RWPE2 (cell line): ENCODE measurements at regions not wholly inside any gene's neighbourhood (a gene's known extent, or its start where the extent isn't known, plus 50 kb on each side); places are given as distances from the start of the nearest gene placed in this dataset.

Source experiments
- ATAC-seq: fragments of 200-7000 bp; cut with Tn5 transposase; 3 replicates; pipeline ENCODE4 v1.9.1; 2021; ENCODE audit warnings: low read depth
- DNase-seq: peaks from one replicate; pipeline ENCODE4 v3.0.0-alpha.2; 2020; ENCODE audit warnings: low spot score
- H3K27ac ChIP-seq: fragments of 450-650 bp; 2 replicates; pipeline ENCODE4 v1.5.1; 2017; ENCODE audit warnings: mild to moderate bottlenecking; ENCODE audit not compliant: poor library complexity, severe bottlenecking
- H3K27me3 ChIP-seq: fragments of 250-450 bp; sonication (Bioruptor Pico); 2 replicates; pipeline ENCODE4 v1.5.1; 2021; ENCODE audit warnings: mild to moderate bottlenecking, moderate library complexity; ENCODE audit not compliant: insufficient read depth, poor library complexity, severe bottlenecking
- H3K36me3 ChIP-seq: fragments of 250-450 bp; sonication (Bioruptor Pico); 2 replicates; pipeline ENCODE4 v1.5.1; 2020; ENCODE audit warnings: low read depth, mild to moderate bottlenecking, moderate library complexity
- H3K4me1 ChIP-seq: fragments of 250-450 bp; sonication (Bioruptor Pico); 2 replicates; pipeline ENCODE4 v1.5.1; 2021; ENCODE audit warnings: mild to moderate bottlenecking, moderate library complexity; ENCODE audit not compliant: insufficient read depth, poor library complexity, severe bottlenecking
- H3K4me3 ChIP-seq: fragments of 250-450 bp; sonication (Bioruptor Pico); 2 replicates; pipeline ENCODE4 v1.5.1; 2021; ENCODE audit warnings: mild to moderate bottlenecking, moderate library complexity; ENCODE audit not compliant: severe bottlenecking
- H3K9me3 ChIP-seq: fragments of 250-450 bp; sonication (Bioruptor Pico); 2 replicates; pipeline ENCODE4 v1.5.1; 2021; ENCODE audit warnings: mild to moderate bottlenecking, moderate library complexity; ENCODE audit not compliant: severe bottlenecking
- TF ChIP-seq, protein P1 (sequence below): fragments of 450-650 bp; IDR thresholded peaks from one replicate; pipeline ENCODE4 v1.5.1; 2017; ENCODE audit warnings: mild to moderate bottlenecking, moderate library complexity; ENCODE audit not compliant: poor library complexity, severe bottlenecking

DNA sequence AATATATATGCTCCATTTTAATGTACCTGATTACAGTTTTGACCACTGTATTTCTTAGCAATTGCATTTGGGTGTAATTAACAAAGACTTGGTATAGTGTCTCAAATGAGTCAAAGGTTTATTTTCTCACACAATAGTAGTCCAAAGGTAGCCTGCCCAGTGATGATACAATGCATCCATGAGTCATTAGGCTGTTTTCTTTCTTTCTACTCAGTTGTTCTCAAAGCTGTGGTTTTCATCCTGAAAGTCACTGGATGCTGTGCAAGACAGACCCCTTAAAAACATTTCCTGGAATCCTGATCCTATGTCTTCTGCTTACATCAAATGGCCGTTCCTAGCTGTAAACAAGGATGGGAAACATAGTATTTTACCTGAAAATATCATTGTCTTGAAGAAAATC lies 651.2 kb upstream of the MIR17HG start:
- no peak overlapping the region for H3K27ac ChIP-seq
- DNase-seq, result no peak
- H3K36me3 ChIP-seq, result no peaks in the 10 kb centered on the region
- ATAC-seq, result peak; percentile 91
- H3K9me3 ChIP-seq, result no peaks in the 10 kb centered on the region
- no peak overlapping the region for H3K4me3 ChIP-seq
- no peaks in the 10 kb centered on the region for H3K27me3 ChIP-seq
- peaks cover 8% of the 10 kb centered on the region for H3K4me1 ChIP-seq
- TF ChIP-seq, protein P1, sequence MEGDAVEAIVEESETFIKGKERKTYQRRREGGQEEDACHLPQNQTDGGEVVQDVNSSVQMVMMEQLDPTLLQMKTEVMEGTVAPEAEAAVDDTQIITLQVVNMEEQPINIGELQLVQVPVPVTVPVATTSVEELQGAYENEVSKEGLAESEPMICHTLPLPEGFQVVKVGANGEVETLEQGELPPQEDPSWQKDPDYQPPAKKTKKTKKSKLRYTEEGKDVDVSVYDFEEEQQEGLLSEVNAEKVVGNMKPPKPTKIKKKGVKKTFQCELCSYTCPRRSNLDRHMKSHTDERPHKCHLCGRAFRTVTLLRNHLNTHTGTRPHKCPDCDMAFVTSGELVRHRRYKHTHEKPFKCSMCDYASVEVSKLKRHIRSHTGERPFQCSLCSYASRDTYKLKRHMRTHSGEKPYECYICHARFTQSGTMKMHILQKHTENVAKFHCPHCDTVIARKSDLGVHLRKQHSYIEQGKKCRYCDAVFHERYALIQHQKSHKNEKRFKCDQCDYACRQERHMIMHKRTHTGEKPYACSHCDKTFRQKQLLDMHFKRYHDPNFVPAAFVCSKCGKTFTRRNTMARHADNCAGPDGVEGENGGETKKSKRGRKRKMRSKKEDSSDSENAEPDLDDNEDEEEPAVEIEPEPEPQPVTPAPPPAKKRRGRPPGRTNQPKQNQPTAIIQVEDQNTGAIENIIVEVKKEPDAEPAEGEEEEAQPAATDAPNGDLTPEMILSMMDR, result no peak

GRCh38 chr13:90696656-90697055 lies 650.8 kb upstream of the MIR17HG start:
- no peaks in the 10 kb centered on the region for H3K36me3 ChIP-seq
- no peak overlapping the region for H3K4me3 ChIP-seq
- ATAC-seq (peak; percentile 56), DNase-seq (no peak)
- H3K27me3 ChIP-seq, result no peaks in the 10 kb centered on the region
- no peak overlapping the region for H3K27ac ChIP-seq
- H3K9me3 ChIP-seq, result no peaks in the 10 kb centered on the region
- TF ChIP-seq, protein P1, result no peak
- peaks cover 8% of the 10 kb centered on the region for H3K4me1 ChIP-seq

DNA sequence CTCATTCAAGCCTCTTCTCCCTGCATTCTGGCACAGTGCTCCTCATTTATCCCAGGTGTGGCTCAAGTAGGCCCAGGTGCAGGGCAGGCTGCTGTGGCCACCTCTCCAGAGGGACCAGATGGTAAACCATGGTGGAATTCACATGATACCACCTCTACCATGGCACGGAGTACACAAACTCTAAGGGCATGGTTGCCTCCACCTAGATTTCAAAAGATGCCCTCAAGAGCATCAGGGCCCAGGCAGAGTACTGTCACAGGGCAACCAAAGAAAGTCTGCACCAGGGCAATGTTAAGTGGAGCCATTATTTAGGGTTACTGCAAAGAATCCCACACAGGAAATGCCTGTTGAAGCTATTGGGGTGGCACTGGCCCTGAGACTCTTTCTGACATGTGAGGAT lies 647.1 kb upstream of the MIR17HG start:
- Histone ChIP-seq H3K36me3 (no peaks in the 10 kb centered on the region), H3K27ac (no peak overlapping the region), H3K9me3 (no peaks in the 10 kb centered on the region), H3K4me1 (peaks cover 8% of the 10 kb centered on the region), H3K4me3 (no peak overlapping the region), H3K27me3 (no peaks in the 10 kb centered on the region)
- DNase-seq, result no peak
- no peak for ATAC-seq
- TF ChIP-seq, protein P1, result no peak

- Histone ChIP-seq H3K4me3 (no peak overlapping the region), H3K36me3 (no peaks in the 10 kb centered on the region), H3K9me3 (no peaks in the 10 kb centered on the region), H3K27ac (no peak overlapping the region), H3K4me1 (peaks cover 8% of the 10 kb centered on the region), H3K27me3 (no peaks in the 10 kb centered on the region)
- TF ChIP-seq, protein P1, result no peak
- DNase-seq (no peak), ATAC-seq (no peak)
Observed at GRCh38 chr13:90701264-90701663, 646.2 kb upstream of the MIR17HG start.

DNA sequence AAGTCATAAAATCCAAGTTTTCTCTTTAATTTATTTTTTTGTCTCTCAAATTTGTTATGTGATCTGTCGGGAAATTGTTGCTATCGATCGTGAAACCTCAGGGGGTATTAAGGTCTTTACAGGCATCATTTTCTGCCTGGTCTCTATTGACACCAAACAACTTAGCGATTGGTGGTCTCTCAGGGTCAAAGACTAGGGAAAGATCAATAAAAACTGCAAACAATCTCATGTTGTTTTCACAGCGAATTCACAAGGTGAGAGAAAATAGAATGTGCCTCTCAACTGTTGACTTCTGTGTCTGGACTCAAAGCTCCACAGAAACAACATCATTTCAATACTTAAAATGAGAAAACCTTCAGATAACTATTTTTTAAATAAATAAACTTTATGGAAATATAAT lies 645.4 kb upstream of the MIR17HG start:
- TF ChIP-seq, protein P1, result no peak
- no peaks in the 10 kb centered on the region for H3K36me3 ChIP-seq
- no peak for ATAC-seq

More for the DNA sequence above, 645.4 kb upstream of the MIR17HG start:
- peaks cover under 1% of the 10 kb centered on the region for H3K4me1 ChIP-seq
- H3K27ac ChIP-seq, result no peak overlapping the region
- H3K27me3 ChIP-seq, result no peaks in the 10 kb centered on the region
- DNase-seq, result no peak
- no peak overlapping the region for H3K4me3 ChIP-seq
- H3K9me3 ChIP-seq, result no peaks in the 10 kb centered on the region
